ENCODE measurements at regions not wholly inside any gene's neighbourhood (a gene's known extent, or its start where the extent isn't known, plus 50 kb on each side); places are given as distances from the start of the nearest gene placed in this dataset.

DNA sequence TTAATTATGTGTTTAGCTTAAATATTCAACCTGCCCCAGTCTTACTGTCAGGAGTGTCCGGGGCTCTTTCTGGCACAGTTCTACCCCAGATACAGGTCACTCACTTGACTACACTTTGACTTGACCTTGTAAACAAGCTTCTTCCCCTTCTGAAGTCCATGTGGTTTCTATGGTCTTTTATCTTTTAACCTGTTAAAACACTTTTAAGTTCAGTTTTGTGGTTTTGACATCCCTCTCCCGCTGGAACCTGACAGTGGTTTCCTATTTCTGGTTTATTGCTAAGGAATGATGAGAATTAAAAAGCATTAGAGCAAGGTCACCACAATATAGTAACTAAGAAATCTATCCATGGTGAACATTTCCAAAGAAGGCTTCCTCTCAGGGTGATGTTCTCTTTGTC is 300.1 kb downstream of the TMEM167A start:
- TF ChIP-seq POLR2A (IDR thresholded peaks at IDR 0.05; ENCODE audit: low read depth, low read length) = no peak
- no peak for TF ChIP-seq POLR2AphosphoS5 (IDR thresholded peaks at IDR 0.05; ENCODE audit: low read depth, low read length)
